ENCODE measurements at regions not wholly inside any gene's neighbourhood (a gene's known extent, or its start where the extent isn't known, plus 50 kb on each side); places are given as distances from the start of the nearest gene placed in this dataset.

DNA sequence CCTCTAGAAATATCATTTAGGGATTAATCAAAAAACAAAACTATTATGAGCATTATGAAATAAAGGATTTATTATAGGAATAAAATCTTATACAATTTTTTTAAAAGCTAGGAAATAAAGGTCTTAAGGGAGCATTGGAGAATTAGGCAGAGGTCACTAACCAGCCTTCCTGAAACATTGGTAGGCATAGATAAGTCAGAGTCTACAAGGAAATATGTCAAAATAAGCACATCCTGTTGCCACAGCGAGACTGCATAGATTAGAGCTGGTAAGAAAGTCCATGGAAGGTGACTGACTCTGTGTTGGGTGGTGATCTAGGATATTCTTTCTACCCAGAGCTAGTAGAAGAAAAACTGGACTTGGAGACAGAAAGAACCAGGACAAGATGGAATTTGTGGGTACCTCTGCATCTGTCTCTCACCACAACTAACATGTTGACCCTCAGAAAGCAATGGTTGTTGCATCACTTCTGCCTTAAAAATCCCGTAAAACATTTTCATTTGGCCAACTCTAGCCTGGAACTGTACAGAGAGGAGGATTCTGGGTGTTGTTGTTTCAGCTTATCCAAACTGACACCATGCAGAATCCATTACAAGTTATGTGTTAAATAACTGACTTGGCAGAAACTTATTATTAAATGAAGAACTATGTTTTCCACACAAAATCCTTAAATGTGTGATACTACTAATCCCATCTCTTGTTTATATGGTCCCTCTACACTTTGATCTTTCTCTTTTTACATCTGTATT lies 77.1 kb downstream of the FBXO5 start:
- DNase-seq, result no peak

DNA sequence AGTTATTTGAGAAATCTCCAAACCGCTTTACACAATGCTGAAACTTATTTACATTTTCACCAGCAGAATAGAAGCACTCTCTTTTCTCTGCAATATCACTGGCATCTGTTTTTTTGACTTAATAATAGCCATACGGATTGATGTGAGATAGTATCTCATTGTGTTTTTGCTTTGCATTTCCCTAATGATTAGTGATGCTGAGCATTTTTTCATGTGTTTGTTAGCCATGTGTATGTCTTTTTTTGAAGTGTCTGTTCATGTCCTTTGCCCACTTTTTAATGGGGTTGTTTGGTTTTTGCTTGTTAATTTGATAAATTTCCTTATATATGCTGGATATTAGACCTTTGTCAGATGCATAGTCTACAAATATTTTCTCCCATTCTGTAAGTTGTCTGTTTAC lies 73.6 kb downstream of the FBXO5 start:
- no peak for DNase-seq

DNA sequence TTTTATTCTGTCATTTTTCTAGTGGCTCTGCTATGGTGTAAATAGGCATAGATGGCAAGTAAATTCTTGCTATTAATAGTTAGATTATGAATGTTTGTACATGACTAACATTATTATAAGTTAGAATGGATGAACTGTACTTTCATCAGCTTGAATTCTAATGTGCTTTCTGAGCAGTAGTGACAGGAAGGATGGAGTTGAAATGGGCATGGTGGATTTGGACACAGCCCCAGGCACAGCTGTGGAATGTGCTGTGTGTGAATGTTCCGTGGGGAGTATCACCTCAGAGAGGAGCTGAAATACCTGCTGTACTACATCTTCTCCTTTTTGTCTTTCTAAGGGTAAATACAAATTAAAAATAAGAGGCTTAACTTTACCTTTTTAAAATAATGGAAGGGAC lies 66.8 kb downstream of the FBXO5 start:
- DNase-seq, result no peak

DNA sequence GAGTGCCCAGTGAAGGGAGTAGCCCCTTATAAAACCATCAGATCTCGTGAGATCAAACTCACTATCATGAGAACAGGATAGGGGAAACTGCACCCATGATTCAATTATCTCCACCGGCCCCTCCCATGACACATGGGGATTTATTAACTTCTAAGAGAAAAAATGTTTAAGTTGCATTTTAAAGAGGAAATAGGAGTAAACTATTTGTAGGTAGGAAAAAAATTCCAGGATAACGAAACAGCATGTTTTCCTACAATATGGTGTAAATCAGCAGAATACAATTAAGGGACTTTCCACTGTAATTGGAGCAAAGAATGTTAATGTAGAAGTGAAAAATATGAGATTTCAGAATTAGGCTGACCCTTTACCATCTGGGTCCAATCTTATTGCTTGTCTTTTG lies 63.9 kb downstream of the FBXO5 start:
- no peak for DNase-seq

DNA sequence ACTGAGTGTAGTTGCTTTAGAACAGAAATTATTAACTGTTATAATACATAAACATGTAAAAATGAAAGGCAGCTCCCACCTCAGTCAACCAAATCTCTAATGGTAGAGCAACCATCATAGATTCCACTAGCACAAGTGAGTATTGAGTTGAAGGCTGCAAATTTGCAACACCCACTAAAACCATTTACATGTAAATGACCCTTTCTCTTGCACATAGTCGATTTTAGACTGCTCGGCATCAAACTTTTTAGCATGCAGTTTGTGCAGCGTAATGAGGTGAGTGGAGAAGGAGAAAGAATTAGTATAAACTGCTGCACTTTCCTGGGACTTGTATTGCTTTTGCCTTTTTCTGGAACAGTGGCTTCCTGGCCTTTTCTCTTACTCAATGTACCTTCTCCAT lies 62.8 kb downstream of the FBXO5 start:
- DNase-seq, result no peak

Measured in NCI-H748 treated with DMSO at 0.1 percent for 48 hours (cell line).